ENCODE measurements at regions not wholly inside any gene's neighbourhood (a gene's known extent, or its start where the extent isn't known, plus 50 kb on each side); places are given as distances from the start of the nearest gene placed in this dataset.

- DNase-seq: no peak
These were observed 417.3 kb downstream of the SHANK2 start for GRCh38 chr11:70834984-70835560.

DNA sequence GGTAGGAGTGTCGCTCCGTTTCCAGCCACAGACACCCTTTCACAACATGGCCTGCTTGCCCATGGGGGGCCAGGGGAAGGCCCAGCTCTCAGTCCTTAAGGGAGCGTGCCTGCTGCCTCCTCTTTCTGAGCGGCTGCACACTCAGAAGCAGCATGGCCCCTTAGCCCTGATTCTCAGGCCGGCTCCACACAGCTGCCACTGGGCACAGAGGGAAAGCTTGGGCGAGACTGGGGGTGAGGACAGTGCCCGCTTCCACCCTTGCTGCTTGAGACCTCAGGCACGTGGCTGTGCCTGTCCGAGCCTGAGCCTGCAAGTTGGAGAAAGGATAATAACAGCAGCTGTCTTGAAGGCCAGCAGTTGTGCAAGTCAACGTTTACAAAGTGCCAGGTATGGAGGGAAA, 416.3 kb downstream of the SHANK2 start:
- no peak for DNase-seq

GRCh38 chr11:70838198-70838597, 414.2 kb downstream of the SHANK2 start:
- no peak for DNase-seq

GRCh38 chr11:70839851-70840250, 412.5 kb downstream of the SHANK2 start:
- no peak for DNase-seq

DNA sequence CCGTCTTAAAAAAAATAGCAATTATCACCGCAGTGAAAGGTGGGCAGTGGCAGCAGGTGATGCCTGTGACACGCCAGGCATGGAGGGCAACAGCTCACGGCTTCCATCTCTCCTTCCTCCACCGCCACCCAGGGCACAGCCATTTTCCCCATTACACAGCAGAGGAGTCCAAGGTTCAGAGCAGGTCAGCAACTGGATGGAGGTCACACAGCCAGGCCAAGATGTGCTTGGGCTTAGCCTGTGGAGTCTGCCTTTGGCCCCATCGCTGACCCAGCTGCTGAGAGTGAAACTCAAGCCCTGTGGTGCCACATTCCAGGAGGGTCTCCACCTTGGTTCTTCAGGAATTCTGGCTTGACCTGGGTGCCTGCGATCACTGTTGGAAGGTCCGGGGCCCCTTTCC, 411.1 kb downstream of the SHANK2 start:
- no peak for DNase-seq

- no peak for DNase-seq
These were observed 410.1 kb downstream of the SHANK2 start for GRCh38 chr11:70842256-70842655.

DNA sequence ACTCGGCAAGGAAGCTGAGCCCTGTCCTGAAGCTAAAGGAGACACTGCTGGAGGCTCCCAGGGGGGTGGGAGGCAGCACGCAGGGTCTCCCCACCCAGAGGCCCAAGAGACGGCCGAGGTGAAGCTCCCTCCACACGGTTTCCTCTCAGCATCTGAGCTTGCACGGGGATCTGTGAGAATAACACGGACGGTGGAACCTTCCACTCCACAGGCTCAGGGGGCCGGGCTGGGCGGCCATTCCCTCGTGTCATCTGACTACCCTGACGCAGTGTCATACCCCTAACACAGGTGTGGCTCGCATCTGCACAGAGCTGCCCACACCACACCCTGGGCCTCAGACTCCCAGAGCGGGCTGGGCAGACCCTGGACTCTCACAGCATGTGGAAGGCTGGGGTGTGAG, 409.7 kb downstream of the SHANK2 start:
- DNase-seq: no peak

- DNase-seq: no peak
These were observed 408.5 kb downstream of the SHANK2 start for GRCh38 chr11:70843906-70844305.

GRCh38 chr11:70844387-70844786, 408.0 kb downstream of the SHANK2 start:
- DNase-seq: no peak

DNA sequence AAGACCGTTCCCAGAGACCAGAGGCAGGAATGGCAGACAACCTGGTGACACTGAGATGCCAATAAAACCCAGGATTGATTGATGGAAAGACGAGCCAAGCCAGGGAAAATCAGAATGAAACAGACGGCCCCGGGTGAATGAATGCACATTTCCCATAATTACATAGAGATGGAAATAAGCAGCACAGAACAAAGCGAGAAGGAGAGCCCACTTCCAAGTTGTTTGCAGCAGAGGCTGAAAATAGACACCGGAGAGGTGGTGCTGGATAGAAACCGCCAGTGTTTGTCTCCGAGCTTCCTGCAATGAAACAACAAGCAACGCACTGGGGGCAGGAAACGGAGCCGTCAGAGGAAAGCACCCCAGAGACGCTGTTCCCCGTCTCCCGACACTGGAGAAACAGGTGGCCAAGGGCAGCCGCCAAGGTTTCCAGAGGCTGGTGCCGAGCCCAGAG, 406.8 kb downstream of the SHANK2 start:
- no peak for DNase-seq

GRCh38 chr11:70846781-70847655, 405.4 kb downstream of the SHANK2 start:
- no peak for DNase-seq

- DNase-seq: no peak
These were observed 404.1 kb downstream of the SHANK2 start for GRCh38 chr11:70848243-70848750.

DNA sequence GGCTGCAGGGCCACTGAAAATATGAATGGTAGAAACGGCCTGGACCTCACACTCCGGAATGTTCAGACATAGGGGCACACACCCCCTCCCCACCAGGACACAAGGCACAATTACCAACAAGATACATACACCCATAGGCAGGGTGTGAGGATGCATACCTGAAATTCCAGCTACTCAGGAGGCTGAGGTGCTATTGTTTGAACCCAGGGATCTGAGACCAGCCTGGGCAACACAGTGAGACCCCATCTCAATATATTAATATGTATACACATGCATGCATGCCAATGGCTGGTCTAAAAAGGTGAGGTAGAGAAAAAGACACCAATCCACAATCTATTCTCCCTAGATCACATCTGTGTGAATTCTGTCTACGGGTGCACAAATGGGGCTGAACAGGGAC, 403.3 kb downstream of the SHANK2 start:
- no peak for DNase-seq

DNA sequence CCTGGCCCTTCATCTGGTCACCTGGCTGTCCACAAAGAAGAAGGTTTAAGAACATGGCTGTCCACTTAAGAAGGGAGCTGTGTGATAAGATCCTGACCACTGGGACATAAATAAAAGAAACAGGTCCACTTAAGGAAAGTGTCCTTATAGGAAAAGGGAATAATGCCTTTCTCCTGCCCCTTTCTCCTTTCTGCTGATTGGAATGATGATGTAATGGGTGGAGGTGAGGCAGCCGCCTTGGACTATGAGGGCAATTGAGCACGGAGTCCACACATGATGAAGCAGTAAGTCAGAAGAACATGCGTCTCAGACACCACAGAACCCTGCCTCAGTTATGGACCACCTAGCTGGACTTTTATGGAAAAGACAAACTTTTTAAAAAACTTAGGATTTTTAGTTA, 401.1 kb downstream of the SHANK2 start:
- DNase-seq: no peak

DNA sequence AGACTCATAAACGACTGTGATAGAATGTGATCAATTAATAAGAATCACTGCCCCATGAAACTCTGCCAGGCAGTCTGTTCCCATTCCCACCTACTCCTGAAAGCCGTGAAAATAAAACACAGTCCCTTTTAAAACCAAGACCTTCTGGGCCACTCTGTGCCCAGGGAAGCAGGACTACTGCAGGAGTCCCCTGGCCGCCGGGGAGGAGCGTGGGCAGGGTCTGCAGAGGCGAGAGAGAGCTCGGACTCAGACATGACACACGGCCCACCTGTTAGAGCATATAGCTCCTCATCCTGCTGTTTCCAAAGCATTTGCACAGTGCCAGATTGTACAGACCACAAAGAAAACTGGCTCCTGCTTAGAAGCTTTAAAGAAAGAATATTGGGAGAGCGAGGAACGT, 400.5 kb downstream of the SHANK2 start:
- DNase-seq: no peak

- no peak for DNase-seq
These were observed 399.2 kb downstream of the SHANK2 start for GRCh38 chr11:70853068-70853769.

DNA sequence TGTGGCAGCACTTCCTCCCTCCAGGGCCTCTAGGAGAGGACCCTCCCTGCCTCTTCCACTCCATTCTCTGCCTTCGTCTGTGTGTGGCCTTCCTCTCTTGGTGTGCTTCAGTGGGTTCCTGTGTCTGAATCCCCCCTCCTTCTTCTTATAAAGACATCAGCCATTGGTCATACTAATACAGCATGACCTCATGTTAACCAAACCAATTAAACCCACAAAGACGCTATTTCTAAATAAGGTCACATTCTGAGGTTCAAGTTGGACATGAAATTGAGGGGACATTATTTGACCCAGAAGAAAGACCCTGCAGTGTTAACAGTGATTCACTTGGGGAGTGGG, 398.6 kb downstream of the SHANK2 start:
- no peak for DNase-seq

DNA sequence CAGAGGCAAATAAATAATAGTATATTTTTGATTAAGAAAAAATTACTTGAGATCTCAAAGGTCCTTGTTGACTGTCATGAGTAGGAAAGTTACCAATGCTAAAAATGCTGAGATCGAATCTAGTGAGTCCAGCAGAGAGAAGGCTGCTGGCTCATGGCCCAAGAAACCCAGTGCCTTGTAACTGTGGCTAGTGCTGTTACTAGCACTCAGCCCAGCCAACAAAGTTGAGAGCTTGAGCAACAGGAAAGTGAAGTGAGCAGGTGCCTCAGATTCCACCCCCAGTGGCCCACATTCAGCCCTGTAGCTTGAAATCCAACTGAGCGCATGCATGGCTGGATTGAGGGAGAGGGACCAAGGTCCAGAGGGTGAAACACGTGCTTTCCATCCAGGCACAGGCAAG, 398.2 kb downstream of the SHANK2 start:
- DNase-seq: no peak

DNA sequence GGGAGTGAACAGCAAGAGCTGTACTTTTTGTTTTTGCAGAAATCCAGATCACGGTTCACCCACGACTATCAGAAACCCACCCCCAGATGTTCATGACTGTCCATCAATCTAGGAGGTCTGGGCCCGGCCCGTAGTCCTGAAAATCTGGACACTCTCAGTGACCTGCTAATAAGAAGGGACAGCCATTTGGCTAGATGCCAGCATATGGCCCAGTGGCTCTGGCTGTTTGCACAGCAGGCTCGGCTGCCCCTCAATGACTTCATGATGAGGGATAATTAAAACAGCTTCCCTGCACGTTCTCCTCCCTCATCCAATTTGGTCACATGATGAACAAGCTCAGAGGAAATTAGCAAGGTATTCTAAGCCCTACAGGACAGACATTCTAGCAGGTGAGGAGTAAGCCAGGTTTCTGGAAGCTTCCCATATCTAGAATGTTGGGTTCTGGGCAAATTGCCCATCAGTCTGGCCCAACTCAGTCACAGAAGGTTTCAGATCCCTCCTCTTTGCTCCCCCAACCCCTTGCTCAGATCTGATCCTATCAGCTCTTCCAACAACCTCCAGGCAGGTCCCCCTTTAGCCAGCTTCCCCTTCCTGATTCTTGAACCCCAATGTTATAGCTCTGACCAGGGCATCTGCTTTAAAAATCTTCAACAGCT, 397.3 kb downstream of the SHANK2 start:
- DNase-seq: no peak

DNA sequence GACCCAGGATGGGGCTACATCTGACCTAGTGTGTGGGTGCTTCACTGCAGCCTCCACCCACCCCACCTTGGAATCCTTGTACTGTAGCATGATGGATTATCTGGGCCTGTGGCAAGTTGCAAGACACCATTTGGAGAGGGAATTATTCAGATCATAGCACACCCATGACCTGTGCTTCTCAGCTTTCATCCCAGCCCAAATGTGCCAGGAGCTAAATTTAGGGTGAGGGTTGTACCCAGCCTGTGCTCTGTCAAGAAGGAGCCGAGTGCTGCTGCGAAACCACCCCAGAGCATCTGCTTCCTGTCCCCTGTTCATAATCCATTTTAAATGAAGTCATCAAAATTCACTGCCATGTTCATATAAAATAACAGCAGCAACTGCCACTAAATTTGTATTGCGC, 394.5 kb downstream of the SHANK2 start:
- no peak for DNase-seq

GRCh38 chr11:70859180-70859579, 393.2 kb downstream of the SHANK2 start:
- no peak for DNase-seq

GRCh38 chr11:70860888-70861287, 391.5 kb downstream of the SHANK2 start:
- no peak for DNase-seq

DNA sequence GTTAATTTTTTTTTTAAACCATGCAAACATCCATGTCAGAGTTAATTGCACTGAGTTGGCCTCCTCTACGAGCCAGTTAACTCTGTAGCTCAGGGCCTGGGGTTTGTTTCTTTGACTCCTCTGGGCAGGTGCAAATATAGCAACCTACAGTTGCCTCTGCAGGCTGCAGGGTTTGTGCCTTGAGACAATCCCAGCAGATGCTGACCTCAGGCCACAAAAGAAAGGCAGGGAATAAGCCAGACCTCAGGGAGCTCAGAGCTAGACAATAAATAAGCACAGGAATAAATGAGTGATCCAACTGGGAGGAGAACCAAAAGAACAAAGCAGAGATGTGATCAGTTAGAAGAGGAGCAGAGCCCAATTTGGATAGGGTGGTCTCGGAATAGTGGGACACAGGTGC, 390.8 kb downstream of the SHANK2 start:
- no peak for DNase-seq

Data from NCI-H446 treated with DMSO at 0.1 percent for 48 hours (cell line).